ENCODE measurements at regions not wholly inside any gene's neighbourhood (a gene's known extent, or its start where the extent isn't known, plus 50 kb on each side); places are given as distances from the start of the nearest gene placed in this dataset.

GRCh38 chr2:193963472-193964119 lies 1693.4 kb upstream of the SLC39A10 start:
- no peak for DNase-seq (ENCODE audit: low read depth in 4 of 4, low spot score in 1 of 4)

DNA sequence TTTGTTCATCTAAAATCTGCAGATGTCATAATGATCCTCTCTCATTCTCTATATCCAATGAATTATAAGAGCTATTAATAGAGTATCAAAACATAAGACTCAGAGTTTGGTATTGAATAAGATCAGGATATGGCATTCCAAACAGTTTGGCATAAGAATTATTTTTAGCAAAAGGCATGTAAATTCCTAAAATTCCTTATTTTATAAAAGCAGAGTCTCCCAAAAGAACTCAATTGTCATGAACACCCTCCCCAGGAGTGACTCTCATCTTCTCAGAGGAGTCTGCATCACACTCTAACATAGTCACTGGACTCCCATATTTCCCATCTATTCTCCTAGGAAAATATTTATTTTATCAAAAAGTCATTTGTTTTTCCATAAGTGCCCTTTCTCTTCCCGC lies 1710.2 kb upstream of the SLC39A10 start:
- DNase-seq (ENCODE audit: low read depth in 4 of 4, low spot score in 1 of 4), result no peak

DNA sequence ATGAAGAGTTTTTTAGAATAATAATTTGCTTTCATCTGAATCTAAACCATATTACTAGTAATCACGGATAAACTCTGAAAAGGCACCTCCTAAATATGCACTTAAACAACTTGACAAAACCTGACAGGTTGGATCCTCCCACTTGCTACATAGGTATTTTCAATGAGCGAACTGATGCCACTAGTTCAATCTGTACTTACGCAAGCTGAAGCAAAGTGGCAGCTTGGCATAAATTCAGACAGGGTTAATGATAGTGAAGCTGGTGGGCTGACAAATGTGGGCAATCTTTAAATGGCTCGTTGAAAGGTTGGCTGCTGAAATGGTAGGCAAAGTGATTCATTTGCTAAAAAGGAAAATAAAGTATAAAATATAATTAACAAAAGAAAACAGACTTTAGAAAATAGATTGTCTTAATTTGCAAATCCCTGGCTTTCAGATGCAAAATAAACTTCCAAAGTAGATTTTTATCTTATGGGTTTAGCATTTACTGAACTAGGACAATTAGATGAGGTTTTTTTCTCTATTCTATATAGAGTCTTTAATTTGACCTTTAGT lies 1713.5 kb upstream of the SLC39A10 start:
- DNase-seq (ENCODE audit: low read depth in 4 of 4, low spot score in 1 of 4), result no peak

DNA sequence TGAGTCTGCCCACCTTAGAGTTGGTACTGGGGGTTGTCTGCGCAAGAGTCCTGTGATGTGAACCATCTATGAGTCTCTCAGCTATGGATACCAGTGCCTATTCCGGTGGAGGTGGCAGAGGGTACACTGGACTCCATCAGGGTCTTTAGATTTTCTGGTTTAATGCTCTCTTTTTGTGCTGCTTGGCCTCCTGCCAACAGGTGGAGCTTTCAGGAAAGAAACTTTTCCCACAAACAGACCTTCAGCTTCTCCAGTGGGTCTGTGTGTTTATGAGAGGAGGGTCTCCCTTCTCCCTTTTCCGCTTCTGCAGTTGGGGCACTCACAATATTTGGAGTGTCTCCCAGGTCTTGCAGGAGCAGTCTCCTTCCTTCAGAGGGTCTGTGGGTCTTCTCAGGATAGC lies 1721.9 kb upstream of the SLC39A10 start:
- no peak for DNase-seq (ENCODE audit: low read depth in 4 of 4, low spot score in 1 of 4)

DNA sequence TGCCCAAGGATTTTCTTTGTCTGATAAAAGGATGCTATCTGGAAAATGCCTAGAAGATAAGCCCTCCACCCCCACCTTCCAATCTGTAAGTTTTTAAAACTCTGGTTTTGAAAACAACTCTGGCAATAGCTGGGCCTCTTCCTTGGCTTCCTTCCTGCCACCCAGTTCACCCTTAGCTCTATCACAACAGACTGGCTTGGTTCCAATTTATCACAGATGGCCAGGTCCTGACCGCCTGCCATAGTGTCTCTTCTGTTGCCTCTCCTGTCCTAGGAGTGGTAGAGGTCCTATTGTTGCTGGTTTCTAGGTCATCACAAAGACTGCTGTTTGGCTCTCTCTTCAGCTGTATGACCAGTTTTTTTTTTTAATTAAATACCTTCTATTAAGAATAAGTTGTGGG lies 1727.9 kb upstream of the SLC39A10 start:
- DNase-seq (ENCODE audit: low read depth in 4 of 4, low spot score in 1 of 4), result no peak

DNA sequence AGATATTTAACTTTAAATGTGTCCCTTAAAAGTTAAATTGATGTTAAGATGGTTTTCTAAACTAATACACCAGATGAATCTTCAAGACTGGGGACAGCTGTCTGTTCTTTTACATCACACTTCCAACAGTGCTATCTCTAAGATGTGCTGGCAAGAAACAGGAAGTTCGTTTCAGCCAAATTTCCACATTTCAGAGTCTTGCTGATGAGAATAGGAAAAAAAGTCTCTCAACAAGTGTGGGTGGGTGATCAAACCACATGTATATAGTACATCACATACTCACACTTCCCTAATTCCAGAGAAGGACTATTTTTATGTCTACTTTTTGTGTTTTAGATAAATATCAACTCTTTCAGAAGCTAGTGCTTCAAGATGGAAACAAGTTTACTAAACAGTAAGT lies 1712.8 kb upstream of the TMEFF2 start:
- DNase-seq (ENCODE audit: low read depth in 4 of 4, low spot score in 1 of 4), result no peak

- DNase-seq (ENCODE audit: low read depth in 4 of 4, low spot score in 1 of 4), result no peak
Measured at GRCh38 chr2:193900292-193900691, 1705.6 kb upstream of the TMEFF2 start.

GRCh38 chr2:193895226-193895625 lies 1700.5 kb upstream of the TMEFF2 start:
- DNase-seq (ENCODE audit: low read depth in 4 of 4, low spot score in 1 of 4), result no peak

GRCh38 chr2:193894081-193894480 lies 1699.3 kb upstream of the TMEFF2 start:
- DNase-seq (ENCODE audit: low read depth in 4 of 4, low spot score in 1 of 4), result no peak

- DNase-seq (ENCODE audit: low read depth in 4 of 4, low spot score in 1 of 4), result no peak
Measured at GRCh38 chr2:193891023-193891422, 1696.3 kb upstream of the TMEFF2 start.

GRCh38 chr2:193885419-193885818 lies 1690.7 kb upstream of the TMEFF2 start:
- no peak for DNase-seq (ENCODE audit: low read depth in 4 of 4, low spot score in 1 of 4)

DNA sequence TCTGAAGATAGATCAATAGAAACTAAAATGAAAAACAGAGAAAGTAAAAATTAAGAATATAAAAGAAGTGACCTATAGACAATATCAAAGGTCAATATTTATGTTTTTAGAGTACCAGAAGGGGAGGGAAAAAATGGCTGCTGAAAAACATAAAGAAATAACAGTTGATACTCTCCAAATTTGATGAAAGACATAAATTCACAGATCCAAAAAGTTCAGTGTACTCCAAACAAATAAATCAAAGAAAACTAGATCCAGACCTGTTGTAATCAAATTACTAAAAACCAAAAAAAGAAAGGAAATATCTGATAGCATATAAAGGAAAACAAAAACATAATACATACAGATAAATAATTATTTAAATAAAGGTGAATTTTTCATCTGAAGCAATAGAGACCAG lies 1689.1 kb upstream of the TMEFF2 start:
- DNase-seq (ENCODE audit: low read depth in 4 of 4, low spot score in 1 of 4), result no peak

DNA sequence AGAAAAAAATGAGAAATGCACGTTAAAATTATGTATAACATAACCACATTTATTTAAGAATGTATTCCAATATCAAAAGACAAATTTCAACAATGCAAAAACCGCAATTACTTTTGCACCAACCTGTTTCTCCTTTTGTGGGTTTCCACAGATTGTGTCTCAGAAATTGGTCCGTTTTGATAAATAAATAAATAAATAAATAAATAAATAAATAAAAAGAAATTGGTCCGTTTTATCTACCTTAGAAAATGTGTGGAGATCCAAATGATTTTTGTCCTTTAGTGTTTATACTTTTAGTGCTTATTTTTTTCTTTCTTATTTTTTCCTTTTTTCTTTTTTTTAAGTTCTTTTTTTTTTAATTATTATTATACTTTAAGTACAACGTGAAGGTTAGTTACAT lies 1682.2 kb upstream of the TMEFF2 start:
- no peak for DNase-seq (ENCODE audit: low read depth in 4 of 4, low spot score in 1 of 4)

- DNase-seq (ENCODE audit: low read depth in 4 of 4, low spot score in 1 of 4), result no peak
Measured at GRCh38 chr2:193869564-193869963, 1674.8 kb upstream of the TMEFF2 start.

DNA sequence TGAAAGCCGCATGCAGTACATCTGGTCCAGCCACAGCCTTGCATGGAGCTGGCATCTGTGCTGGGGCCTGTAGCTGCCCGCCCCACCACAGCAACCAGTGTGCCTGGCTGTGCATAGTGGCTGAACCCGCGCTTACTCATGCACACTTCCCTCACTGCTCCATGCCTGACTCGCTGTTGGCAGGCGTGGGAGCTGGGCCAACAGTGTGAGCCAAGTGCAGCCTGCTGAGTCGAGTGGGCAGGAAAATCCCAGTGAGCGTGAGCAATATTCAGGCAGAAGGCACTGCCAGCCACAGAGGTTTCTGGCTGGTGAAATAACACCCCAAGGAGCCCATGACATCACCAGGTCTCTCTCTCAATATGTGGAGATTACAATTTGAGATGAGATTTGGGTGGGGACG lies 1674.1 kb upstream of the TMEFF2 start:
- no peak for DNase-seq (ENCODE audit: low read depth in 4 of 4, low spot score in 1 of 4)

DNA sequence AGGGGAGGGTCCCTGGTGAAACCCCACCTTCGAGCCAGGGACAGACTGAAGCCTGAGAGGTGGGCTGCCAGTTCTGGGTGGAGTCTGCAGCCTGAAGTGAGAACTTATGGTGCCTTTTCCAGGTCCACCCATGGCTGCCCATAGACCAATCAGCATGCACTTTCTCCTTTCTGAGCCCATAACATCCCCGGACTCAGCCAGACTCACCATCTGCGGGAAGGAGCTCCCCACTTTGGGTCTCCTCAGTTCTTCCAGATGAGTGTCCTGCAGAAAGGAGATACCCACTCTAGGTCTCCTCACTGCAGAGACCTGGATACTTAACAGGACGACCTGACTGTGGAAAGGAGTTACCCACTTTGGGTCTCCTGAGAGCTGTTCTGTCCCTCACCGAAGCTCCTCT lies 1673.4 kb upstream of the TMEFF2 start:
- no peak for DNase-seq (ENCODE audit: low read depth in 4 of 4, low spot score in 1 of 4)

DNA sequence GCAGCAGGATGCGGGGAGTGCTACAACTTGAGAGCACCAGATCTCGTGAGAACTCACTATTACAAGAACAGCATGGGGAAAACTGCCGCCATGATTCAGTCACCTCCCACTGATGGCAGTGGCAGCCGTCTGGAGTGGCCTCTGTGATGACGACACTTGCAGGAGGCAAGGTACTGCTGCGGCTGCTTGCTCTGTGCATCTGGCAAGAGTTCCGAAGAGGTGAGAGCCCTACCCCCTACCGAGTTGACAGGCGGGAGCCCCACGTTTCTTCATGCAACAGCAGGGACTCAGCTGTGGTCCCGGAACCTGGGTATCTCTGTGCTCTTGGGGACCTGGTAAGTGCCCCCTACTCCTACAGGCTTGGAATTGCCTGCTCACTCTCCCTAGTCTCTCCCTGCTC lies 1672.7 kb upstream of the TMEFF2 start:
- DNase-seq (ENCODE audit: low read depth in 4 of 4, low spot score in 1 of 4), result no peak

GRCh38 chr2:193861557-193861956 lies 1666.8 kb upstream of the TMEFF2 start:
- no peak for DNase-seq (ENCODE audit: low read depth in 4 of 4, low spot score in 1 of 4)

- no peak for DNase-seq (ENCODE audit: low read depth in 4 of 4, low spot score in 1 of 4)
Measured at GRCh38 chr2:193847991-193848390, 1653.3 kb upstream of the TMEFF2 start.

- no peak for DNase-seq (ENCODE audit: low read depth in 4 of 4, low spot score in 1 of 4)
Measured at GRCh38 chr2:193847130-193847529, 1652.4 kb upstream of the TMEFF2 start.

DNA sequence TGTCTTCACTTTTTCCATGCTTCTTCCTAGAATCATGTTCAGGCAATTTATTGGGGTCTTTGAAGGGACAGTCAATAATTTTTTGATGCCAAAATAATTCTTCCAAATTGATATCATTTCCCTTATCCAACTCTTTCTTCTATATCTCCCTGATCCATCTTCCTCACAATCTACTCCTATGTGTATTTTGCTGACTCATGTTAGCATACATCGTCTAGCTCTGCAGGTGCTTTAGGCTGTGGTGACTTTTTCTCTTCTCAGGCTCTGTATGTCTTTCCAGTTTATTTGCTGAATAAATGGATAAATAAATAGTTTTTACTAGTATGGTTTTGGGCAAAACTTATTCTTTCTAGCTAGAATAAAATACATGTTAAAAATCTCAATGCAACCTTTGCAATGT lies 1650.9 kb upstream of the TMEFF2 start:
- DNase-seq (ENCODE audit: low read depth in 4 of 4, low spot score in 1 of 4), result no peak

DNA sequence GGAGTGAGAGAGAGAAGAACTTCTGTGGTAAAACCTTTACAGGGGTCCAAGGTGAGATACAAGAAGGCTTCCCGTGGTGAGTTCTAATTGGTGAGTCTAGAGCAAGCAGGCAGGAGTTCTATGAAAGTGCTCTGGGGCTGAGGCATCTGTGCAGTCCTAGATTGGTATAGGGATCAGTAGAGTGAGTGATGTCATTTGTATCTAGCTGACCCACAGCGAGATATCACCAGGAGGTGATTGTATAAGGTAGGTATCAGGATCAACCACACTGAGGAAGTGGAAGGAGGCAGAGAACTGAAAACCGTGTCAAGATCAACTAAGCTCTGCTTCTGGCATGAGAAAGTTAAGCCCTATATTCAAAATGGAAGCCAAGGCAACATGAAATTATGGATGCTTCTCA lies 1648.9 kb upstream of the TMEFF2 start:
- DNase-seq (ENCODE audit: low read depth in 4 of 4, low spot score in 1 of 4), result no peak

- no peak for DNase-seq (ENCODE audit: low read depth in 4 of 4, low spot score in 1 of 4)
Measured at GRCh38 chr2:193841384-193842150, 1646.8 kb upstream of the TMEFF2 start.
